Loucy (cell line): ENCODE measurements at regions not wholly inside any gene's neighbourhood (a gene's known extent, or its start where the extent isn't known, plus 50 kb on each side); places are given as distances from the start of the nearest gene placed in this dataset.

Experiments
- CTCF ChIP-seq: fragments of 200-600 bp; sonication (generic); conservative IDR thresholded peaks from 2 replicates; pipeline ENCODE4 v1.5.1; 2014; ENCODE audit warnings: mild to moderate bottlenecking, antibody characterized with exemption, low read length
- EZH2phosphoT487 ChIP-seq: fragments of 200-600 bp; IDR thresholded peaks from 2 replicates; pipeline ENCODE4 v1.6.1; 2018; ENCODE audit warnings: antibody characterized with exemption, mild to moderate bottlenecking, moderate library complexity, borderline replicate concordance

- no peak for TF ChIP-seq CTCF
- no peak for TF ChIP-seq EZH2phosphoT487
Measured at GRCh38 chr18:57853133-57853532, 50.0 kb upstream of the ATP8B1 start.
